Natural killer cell (primary cell): ENCODE measurements at regions not wholly inside any gene's neighbourhood (a gene's known extent, or its start where the extent isn't known, plus 50 kb on each side); places are given as distances from the start of the nearest gene placed in this dataset.

Source experiments
- ATAC-seq, 3 donors: fragments of 150-1000 bp in 2 of 3; fragments of 200-7000 bp in 1 of 3; cut with Tn5 transposase; 1 replicate in 1 of 3; 2 replicates in 2 of 3; pipeline ENCODE4 v1.10.0; 2021; ENCODE audit warnings: mild to moderate bottlenecking in 2 of 3, moderate library complexity in 2 of 3
- DNase-seq, 2 donors: peaks; one replicate each; pipeline versions ENCODE4 v3.0.0 to v3.0.0-alpha.2; 2013 to 2021; ENCODE audit warnings: mixed read lengths in 1 of 2
- H3K27ac ChIP-seq: one replicate; pipeline ENCODE4 v1.5.1; 2013; ENCODE audit warnings: mild to moderate bottlenecking, low read length
- H3K27me3 ChIP-seq: one replicate; pipeline ENCODE4 v1.6.1; 2013; ENCODE audit warnings: low read length; ENCODE audit not compliant: control insufficient read depth, insufficient read depth
- H3K36me3 ChIP-seq: one replicate; pipeline ENCODE4 v1.6.1; 2013; ENCODE audit warnings: low read length; ENCODE audit not compliant: control insufficient read depth, insufficient read depth
- H3K4me1 ChIP-seq: one replicate; pipeline ENCODE4 v1.6.1; 2013; ENCODE audit warnings: low read length; ENCODE audit not compliant: control insufficient read depth, insufficient read depth
- H3K4me3 ChIP-seq: one replicate; pipeline ENCODE4 v1.5.1; 2013; ENCODE audit warnings: low read length
- H3K9me3 ChIP-seq: one replicate; pipeline ENCODE4 v1.6.1; 2013; ENCODE audit warnings: low read length; ENCODE audit not compliant: control insufficient read depth, insufficient read depth
- H3K27ac Mint-ChIP-seq, 2 donors: one replicate each; pipeline ENCODE4 v1.8.0; 2022; ENCODE audit warnings: mild to moderate bottlenecking in 2 of 2, mixed read lengths in 2 of 2, moderate library complexity in 1 of 2
- H3K27me3 Mint-ChIP-seq, 2 donors: one replicate each; pipeline ENCODE4 v1.8.0; 2022; ENCODE audit warnings: low read depth in 2 of 2, mixed read lengths in 2 of 2
- H3K36me3 Mint-ChIP-seq: one replicate; pipeline ENCODE4 v1.8.0; 2022; ENCODE audit warnings: mixed read lengths
- H3K4me1 Mint-ChIP-seq, 2 donors: one replicate each; pipeline ENCODE4 v1.8.0; 2022; ENCODE audit warnings: mixed read lengths in 2 of 2
- H3K4me3 Mint-ChIP-seq: one replicate; pipeline ENCODE4 v1.8.0; 2022; ENCODE audit warnings: mild to moderate bottlenecking, moderate library complexity, mixed read lengths
- H3K9me3 Mint-ChIP-seq, 2 donors: one replicate each; pipeline ENCODE4 v1.8.0; 2022; ENCODE audit warnings: mixed read lengths in 2 of 2
- CTCF ChIP-seq: fragments of 200-600 bp; IDR thresholded peaks from one replicate; pipeline ENCODE4 v1.8.0; 2022; ENCODE audit warnings: antibody characterized with exemption
- WGBS: methylation state at CpG from one replicate; pipeline ENCODE4 v1.1.7; 2013; ENCODE audit warnings: missing lambda C conversion rate; ENCODE audit not compliant: insufficient coverage; 5-methylcytosine and 5-hydroxymethylcytosine counted together
- intact Hi-C: fragments of 100-400 bp; cut with micrococcal nuclease; formaldehyde crosslinking; loops from one replicate; pipeline ENCODE4 v1.14.2; 2022

GRCh38 chr5:50945139-50945538, 278.7 kb downstream of the PARP8 start:
- Mint-ChIP-seq H3K27ac (no peak overlapping the region), H3K9me3 (peaks cover 4 to 7% of the 10 kb centered on the region in 2 donors), H3K4me3 (no peak overlapping the region), H3K36me3 (no peaks in the 10 kb centered on the region), H3K27me3 (peaks cover 0 to 3% of the 10 kb centered on the region in 2 donors), H3K4me1 (no peaks in the 10 kb centered on the region)
- Histone ChIP-seq H3K4me1 (no peaks in the 10 kb centered on the region), H3K27me3 (no peaks in the 10 kb centered on the region), H3K36me3 (no peaks in the 10 kb centered on the region), H3K4me3 (no peak overlapping the region), H3K27ac (no peak overlapping the region), H3K9me3 (peaks cover 4% of the 10 kb centered on the region)
- DNase-seq (no peak), ATAC-seq (no peak)
- no peak for TF ChIP-seq CTCF
- intact Hi-C loops: no loop called here
- 97% methylated on average over 2 of the region's 2 CpGs for WGBS

GRCh38 chr5:50947906-50948683, 281.7 kb downstream of the PARP8 start:
- intact Hi-C loops: no loop called here
- H3K9me3 ChIP-seq: peaks cover 4% of the 10 kb centered on the region
- peaks cover 2 to 3% of the 10 kb centered on the region in 2 donors for H3K9me3 Mint-ChIP-seq
- DNase-seq (no peak), ATAC-seq (no peak)
- WGBS: 70% methylated on average over 6 of the region's 6 CpGs
- no peaks in the 10 kb centered on the region for H3K4me1 ChIP-seq
- no peak for TF ChIP-seq CTCF
- no peak overlapping the region for H3K27ac ChIP-seq
- no peaks in the 10 kb centered on the region for H3K27me3 ChIP-seq
- H3K4me3 Mint-ChIP-seq: no peak overlapping the region
- H3K27ac Mint-ChIP-seq: no peak overlapping the region
- no peaks in the 10 kb centered on the region for H3K4me1 Mint-ChIP-seq
- H3K4me3 ChIP-seq: no peak overlapping the region
- H3K36me3 Mint-ChIP-seq: no peaks in the 10 kb centered on the region
- peaks cover 0 to 2% of the 10 kb centered on the region in 2 donors for H3K27me3 Mint-ChIP-seq
- H3K36me3 ChIP-seq: no peaks in the 10 kb centered on the region

- H3K4me1 ChIP-seq: no peaks in the 10 kb centered on the region
- TF ChIP-seq CTCF: no peak
- no peak overlapping the region for H3K27ac ChIP-seq
- H3K27me3 ChIP-seq: peaks cover 3% of the 10 kb centered on the region
- no peak overlapping the region for H3K4me3 Mint-ChIP-seq
- ATAC-seq (no peak), DNase-seq (no peak)
- H3K9me3 ChIP-seq: no peaks in the 10 kb centered on the region
- H3K36me3 ChIP-seq: no peaks in the 10 kb centered on the region
- H3K4me1 Mint-ChIP-seq: no peaks in the 10 kb centered on the region
- no peak overlapping the region for H3K4me3 ChIP-seq
- H3K9me3 Mint-ChIP-seq: no peaks in the 10 kb centered on the region
- no peaks in the 10 kb centered on the region for H3K36me3 Mint-ChIP-seq
- 91% methylated on average over 1 of the region's 1 CpG for WGBS
- intact Hi-C loops: no loop called here
- H3K27ac Mint-ChIP-seq: no peak overlapping the region
- H3K27me3 Mint-ChIP-seq: peaks cover 4 to 7% of the 10 kb centered on the region in 2 donors
Observed at GRCh38 chr5:50953290-50953689, 286.9 kb downstream of the PARP8 start.
